ENCODE measurements at regions not wholly inside any gene's neighbourhood (a gene's known extent, or its start where the extent isn't known, plus 50 kb on each side); places are given as distances from the start of the nearest gene placed in this dataset.

DNA sequence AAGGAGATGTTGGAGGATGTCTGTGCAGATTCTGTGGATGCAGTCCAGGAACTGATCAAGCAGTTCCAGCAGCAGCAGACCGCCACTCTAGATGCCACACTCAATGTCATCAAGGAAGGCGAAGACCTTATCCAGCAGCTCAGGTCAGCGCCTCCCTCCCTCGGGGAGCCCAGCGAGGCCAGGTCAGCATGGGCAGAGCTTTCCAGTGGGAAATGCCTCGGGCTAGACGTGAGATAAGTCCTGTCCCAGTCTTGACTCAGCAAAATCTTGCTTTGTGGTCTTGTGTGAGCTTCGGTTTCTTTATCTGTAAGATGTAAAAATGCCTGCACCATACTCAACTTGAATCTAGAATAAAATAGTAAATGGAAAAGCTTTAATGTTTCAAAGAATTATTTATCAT is 335.1 kb upstream of the UMPS start:
- no peak for DNase-seq
- no peaks in the 10 kb centered on the region for H3K9me3 Mint-ChIP-seq
- no peak overlapping the region for H3K27ac Mint-ChIP-seq
- peaks cover 2% of the 10 kb centered on the region for H3K4me1 Mint-ChIP-seq
- H3K4me3 Mint-ChIP-seq, result no peak overlapping the region
- peaks cover 33% of the 10 kb centered on the region for H3K27me3 Mint-ChIP-seq
- no peaks in the 10 kb centered on the region for H3K36me3 Mint-ChIP-seq

DNA sequence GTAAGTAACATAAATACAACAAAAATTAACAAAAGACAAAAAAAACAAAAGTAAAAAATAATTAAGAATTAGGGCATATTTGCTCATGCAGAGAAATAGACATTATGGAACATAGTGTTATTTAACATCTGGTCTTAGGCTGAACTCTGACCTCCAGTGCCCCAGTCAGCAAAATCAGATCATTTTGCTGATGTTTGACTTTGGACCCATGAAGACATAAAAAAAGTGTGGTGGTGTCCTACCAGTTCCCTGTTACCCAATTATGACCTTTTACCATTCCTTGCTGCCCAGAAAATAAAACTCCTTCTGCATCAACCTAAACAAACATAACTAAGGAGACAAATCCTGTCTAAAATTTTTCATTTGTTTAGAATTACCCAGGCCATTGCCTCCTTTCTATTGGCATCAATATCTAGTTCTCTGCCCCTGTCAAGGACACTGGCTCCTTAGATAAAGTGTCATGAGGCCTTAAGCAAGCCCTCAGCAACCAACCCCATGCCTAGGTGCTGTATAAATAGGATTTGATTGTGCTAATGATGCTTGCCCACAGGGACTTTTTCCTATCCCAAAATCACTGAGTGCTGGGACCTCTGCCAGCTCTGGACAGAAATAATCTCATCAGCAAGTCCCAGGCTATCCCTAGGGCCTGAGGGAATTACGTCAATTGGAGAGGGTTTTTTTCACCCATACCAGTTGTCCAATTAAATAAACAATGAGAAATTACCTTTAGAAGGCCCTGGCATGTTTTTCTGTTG is 334.5 kb upstream of the UMPS start:
- no peaks in the 10 kb centered on the region for H3K9me3 Mint-ChIP-seq
- no peak for DNase-seq
- no peak overlapping the region for H3K27ac Mint-ChIP-seq
- H3K4me1 Mint-ChIP-seq, result peaks cover 2% of the 10 kb centered on the region
- peaks cover 39% of the 10 kb centered on the region for H3K27me3 Mint-ChIP-seq
- H3K36me3 Mint-ChIP-seq, result no peaks in the 10 kb centered on the region
- no peak overlapping the region for H3K4me3 Mint-ChIP-seq

DNA sequence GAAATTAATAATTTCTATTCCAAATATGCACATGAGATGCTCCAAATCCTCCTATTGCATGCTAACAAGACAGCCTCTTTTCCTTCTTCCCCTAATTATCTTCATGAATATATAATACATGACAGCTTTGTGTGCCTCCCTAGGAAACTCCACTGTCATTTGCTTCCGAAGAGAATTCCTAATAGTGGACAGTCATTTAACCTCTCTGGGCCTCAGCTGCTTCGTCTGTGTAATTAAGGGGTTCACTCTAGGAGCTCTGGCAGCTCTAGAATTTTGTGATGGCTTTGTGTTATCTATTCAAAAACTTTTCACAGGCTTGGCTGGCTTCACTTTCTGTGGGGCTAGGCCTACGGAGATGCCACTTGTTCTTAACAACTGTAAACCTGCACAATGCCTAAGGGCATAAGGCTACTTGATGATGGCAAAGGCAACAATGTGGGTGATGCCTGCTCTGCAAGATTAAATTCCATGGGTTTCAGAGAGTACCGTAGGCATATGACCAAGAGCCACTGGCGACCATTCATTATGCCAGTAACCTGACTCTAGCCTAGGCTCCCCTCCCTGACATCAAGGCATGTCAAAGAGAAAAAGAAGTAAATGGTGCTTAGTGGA is 333.8 kb upstream of the UMPS start:
- H3K27ac Mint-ChIP-seq, result no peak overlapping the region
- peaks cover 2% of the 10 kb centered on the region for H3K4me1 Mint-ChIP-seq
- DNase-seq, result no peak
- no peaks in the 10 kb centered on the region for H3K9me3 Mint-ChIP-seq
- H3K4me3 Mint-ChIP-seq, result no peak overlapping the region
- H3K36me3 Mint-ChIP-seq, result no peaks in the 10 kb centered on the region
- H3K27me3 Mint-ChIP-seq, result peaks cover 40% of the 10 kb centered on the region

DNA sequence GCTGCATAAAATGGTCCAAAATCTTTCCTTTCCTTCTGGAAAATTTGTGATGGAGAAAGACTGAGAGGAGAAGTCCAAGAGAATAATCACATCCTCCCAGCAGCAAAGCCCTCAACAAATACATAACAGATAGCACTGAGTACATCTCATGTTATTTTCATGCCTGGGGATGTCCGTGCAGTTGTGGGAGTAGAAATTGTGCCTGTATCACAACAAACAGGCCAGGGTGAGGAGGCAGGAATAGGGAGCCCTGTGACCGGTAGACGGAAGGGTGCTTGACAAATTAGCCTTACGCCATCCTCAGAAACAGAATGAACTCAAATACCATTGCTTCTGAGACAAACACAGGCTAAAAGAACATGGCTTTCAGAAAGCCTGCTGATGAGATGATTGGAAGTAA is 333.2 kb upstream of the UMPS start:
- H3K36me3 Mint-ChIP-seq, result no peaks in the 10 kb centered on the region
- H3K4me3 Mint-ChIP-seq, result no peak overlapping the region
- H3K27ac Mint-ChIP-seq, result no peak overlapping the region
- H3K4me1 Mint-ChIP-seq, result peaks cover 2% of the 10 kb centered on the region
- H3K9me3 Mint-ChIP-seq, result no peaks in the 10 kb centered on the region
- no peak for DNase-seq
- H3K27me3 Mint-ChIP-seq, result peaks cover 40% of the 10 kb centered on the region

DNA sequence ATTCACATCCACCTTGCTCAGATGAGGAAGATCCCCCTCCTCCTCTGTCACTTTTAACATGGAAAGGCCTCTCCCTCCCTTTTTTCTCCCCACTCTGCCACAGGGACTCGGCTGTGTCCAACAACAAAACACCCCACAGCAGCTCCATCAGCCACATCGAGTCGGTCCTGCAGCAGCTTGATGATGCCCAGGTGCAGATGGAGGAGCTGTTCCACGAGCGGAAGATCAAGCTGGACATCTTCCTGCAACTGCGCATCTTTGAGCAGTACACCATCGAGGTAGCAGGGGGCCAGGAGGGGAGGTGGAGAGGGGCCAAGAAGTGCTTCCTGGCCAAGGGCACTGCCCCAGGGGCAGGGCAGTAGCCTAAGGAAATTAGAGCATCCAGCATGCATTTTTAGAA is 331.7 kb upstream of the UMPS start:
- H3K9me3 Mint-ChIP-seq, result no peaks in the 10 kb centered on the region
- H3K27ac Mint-ChIP-seq, result no peak overlapping the region
- no peak for DNase-seq
- H3K4me1 Mint-ChIP-seq, result peaks cover 2% of the 10 kb centered on the region
- H3K36me3 Mint-ChIP-seq, result no peaks in the 10 kb centered on the region
- peaks cover 40% of the 10 kb centered on the region for H3K27me3 Mint-ChIP-seq
- H3K4me3 Mint-ChIP-seq, result no peak overlapping the region

DNA sequence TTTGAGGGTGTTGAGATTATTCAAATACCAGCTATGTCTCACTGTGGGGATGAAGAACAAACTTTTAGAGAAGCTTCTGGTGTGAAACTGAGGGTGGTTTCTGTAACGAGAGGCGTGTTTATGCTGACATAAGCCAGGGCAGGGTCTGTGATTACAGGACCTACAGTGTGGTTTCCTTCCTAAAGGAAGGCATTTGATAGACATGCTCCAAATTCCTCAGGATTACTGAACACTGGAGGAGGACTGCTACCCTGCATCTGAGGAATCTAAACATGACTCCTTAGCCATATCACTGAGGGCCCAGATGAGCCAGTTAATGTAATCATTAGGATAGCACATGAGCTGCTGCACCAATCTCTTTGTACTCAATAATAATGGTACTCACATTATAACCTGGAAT is 328.4 kb upstream of the UMPS start:
- Mint-ChIP-seq H3K4me1 (no peaks in the 10 kb centered on the region), H3K27me3 (peaks cover 31% of the 10 kb centered on the region)

DNA sequence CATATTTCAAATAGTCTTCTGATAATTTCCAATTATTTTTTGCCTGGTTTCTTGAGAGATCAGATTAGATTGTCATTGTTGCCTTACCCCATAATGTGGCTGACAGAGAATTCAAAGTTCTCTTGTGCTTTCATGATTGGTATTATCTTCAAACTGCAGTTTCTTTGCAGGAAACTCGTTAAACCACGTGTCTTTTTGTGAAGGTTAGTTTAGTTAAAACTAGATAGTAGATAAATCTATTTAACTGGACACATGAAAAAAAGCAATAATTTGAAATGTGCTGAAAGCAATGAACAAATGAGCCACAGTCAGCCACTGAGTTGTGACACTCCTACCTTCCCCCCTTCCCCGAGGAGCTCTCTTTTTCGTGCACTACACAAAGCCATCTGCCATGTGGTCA is 327.5 kb upstream of the UMPS start:
- H3K4me1 Mint-ChIP-seq, result no peaks in the 10 kb centered on the region
- H3K36me3 Mint-ChIP-seq, result no peaks in the 10 kb centered on the region

More for the DNA sequence above, 328.4 kb upstream of the UMPS start:
- DNase-seq, result no peak
- no peak overlapping the region for H3K4me3 Mint-ChIP-seq
- H3K27ac Mint-ChIP-seq, result no peak overlapping the region
- H3K9me3 Mint-ChIP-seq, result no peaks in the 10 kb centered on the region
- H3K36me3 Mint-ChIP-seq, result no peaks in the 10 kb centered on the region

DNA sequence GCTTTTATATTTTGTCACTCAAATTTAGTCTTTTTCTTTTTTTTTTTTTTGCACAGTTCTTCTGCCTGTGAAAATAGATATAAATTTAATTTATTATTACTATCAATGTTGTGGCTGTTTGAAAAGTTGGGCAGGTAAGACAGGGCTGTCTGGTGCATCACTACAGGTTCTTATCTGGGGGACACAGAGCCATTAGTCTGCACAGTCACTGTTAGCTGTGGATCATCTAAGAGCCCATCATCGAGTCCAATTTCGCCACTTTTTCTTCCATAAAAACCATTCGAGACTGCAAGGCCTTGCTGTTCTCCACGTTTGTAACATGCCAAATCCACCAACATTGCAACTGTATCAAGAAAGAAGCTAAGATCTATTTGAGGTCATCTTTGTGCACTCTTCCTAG is 325.6 kb upstream of the UMPS start:
- H3K9me3 Mint-ChIP-seq, result no peaks in the 10 kb centered on the region
- no peak overlapping the region for H3K27ac Mint-ChIP-seq
- DNase-seq, result no peak
- H3K4me3 Mint-ChIP-seq, result no peak overlapping the region
- H3K4me1 Mint-ChIP-seq, result no peaks in the 10 kb centered on the region
- H3K27me3 Mint-ChIP-seq, result peaks cover 25% of the 10 kb centered on the region
- H3K36me3 Mint-ChIP-seq, result no peaks in the 10 kb centered on the region

More for the DNA sequence above, 327.5 kb upstream of the UMPS start:
- Mint-ChIP-seq H3K4me3 (no peak overlapping the region), H3K27ac (no peak overlapping the region), H3K27me3 (peaks cover 23% of the 10 kb centered on the region), H3K9me3 (no peaks in the 10 kb centered on the region)
- DNase-seq, result no peak

DNA sequence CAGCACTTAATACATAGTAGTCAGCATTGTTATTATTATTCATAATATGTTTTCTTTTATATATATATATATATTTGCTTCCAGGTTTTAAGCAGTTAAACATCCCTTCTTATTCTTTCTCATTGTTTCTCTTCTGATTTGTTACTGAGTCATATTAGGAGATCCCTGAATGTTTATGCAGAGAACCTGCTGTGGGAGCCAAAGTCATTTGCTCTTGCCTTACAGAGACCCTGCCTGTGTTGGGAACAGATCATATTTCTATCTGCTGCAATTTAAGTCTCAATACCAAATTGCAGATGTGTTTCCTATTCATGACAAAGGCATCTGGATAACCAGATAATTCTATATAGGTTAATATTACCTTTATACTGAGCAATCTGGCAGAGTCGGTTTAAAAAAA is 323.0 kb upstream of the UMPS start:
- peaks cover 12% of the 10 kb centered on the region for H3K27me3 Mint-ChIP-seq
- H3K4me3 Mint-ChIP-seq, result no peak overlapping the region
- H3K4me1 Mint-ChIP-seq, result no peaks in the 10 kb centered on the region
- H3K27ac Mint-ChIP-seq, result no peak overlapping the region
- no peak for DNase-seq
- no peaks in the 10 kb centered on the region for H3K9me3 Mint-ChIP-seq
- no peaks in the 10 kb centered on the region for H3K36me3 Mint-ChIP-seq

DNA sequence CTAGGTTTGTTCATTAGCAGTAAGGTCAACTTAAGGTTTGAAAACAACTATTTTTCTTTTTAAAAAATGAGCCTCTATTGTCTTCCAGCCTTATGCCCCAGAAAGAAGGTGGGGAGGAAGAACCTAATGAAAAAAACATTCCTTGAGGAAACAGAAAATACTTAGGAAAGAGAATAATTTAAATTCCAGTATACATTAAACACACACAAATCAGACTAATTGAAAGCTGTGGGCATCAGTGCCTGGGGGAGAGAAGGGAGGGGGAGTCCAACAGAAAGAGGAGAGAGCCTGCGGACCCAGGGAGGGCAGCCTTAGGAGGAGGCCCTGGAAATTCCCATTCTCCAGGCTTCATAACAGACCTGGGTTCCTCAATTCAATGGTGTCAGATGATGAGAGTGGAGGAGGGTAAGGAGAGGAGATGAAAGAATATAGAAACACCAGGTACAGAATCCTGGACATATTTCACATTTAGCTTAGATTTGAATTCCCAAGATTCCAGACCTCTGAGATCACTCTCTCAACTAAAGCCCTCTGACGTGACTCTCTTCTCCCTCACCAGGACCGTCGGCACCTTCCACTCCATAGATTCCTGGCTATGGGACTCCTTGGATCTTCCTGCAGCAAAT is 320.5 kb upstream of the UMPS start:
- no peaks in the 10 kb centered on the region for H3K4me1 Mint-ChIP-seq
- no peak for DNase-seq
- no peak overlapping the region for H3K27ac Mint-ChIP-seq
- H3K4me3 Mint-ChIP-seq, result no peak overlapping the region
- H3K9me3 Mint-ChIP-seq, result no peaks in the 10 kb centered on the region
- H3K27me3 Mint-ChIP-seq, result peaks cover 11% of the 10 kb centered on the region
- no peaks in the 10 kb centered on the region for H3K36me3 Mint-ChIP-seq

DNA sequence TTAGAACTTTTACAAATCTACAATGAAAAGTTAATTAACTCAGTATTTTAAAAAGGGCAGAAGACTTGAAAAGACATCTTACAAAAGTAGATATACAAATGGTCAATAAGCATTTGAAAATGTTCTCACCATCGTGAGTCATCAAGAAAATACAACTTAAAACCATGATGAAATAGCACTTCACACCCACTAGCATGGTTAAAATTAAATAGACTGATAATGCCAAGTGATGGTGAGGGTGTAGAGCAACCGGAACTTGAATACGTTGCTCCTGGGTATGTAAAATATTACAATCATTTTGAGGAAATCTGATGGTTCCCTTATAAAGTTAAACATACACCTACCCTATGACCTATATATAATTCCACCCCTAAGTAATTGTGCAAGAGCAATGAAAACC is 319.8 kb upstream of the UMPS start:
- H3K9me3 Mint-ChIP-seq, result no peaks in the 10 kb centered on the region
- no peaks in the 10 kb centered on the region for H3K4me1 Mint-ChIP-seq
- H3K36me3 Mint-ChIP-seq, result no peaks in the 10 kb centered on the region
- peaks cover 5% of the 10 kb centered on the region for H3K27me3 Mint-ChIP-seq
- no peak overlapping the region for H3K27ac Mint-ChIP-seq
- H3K4me3 Mint-ChIP-seq, result no peak overlapping the region
- no peak for DNase-seq

DNA sequence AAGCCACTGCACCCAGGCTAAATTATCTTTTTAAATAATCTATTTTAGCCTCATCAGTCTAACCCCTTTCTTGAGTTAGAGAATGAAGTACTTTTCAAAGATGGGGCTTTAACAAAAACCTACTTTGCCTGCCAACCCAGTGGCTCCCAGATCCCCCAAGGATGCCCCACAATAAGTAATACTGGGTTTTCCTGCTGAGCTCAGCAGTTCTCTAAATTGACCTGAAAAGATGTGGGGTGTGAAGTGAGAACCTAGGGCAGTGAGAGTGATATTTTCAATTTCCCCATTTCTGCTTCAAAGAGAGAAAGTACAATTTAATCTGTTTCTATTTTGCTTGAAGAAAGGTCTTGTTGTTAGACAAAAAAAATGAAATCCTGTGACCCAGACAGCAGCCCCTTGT is 318.5 kb upstream of the UMPS start:
- Mint-ChIP-seq H3K27me3 (peaks cover 5% of the 10 kb centered on the region), H3K27ac (no peak overlapping the region), H3K9me3 (no peaks in the 10 kb centered on the region), H3K36me3 (no peaks in the 10 kb centered on the region), H3K4me3 (no peak overlapping the region), H3K4me1 (no peaks in the 10 kb centered on the region)
- no peak for DNase-seq

DNA sequence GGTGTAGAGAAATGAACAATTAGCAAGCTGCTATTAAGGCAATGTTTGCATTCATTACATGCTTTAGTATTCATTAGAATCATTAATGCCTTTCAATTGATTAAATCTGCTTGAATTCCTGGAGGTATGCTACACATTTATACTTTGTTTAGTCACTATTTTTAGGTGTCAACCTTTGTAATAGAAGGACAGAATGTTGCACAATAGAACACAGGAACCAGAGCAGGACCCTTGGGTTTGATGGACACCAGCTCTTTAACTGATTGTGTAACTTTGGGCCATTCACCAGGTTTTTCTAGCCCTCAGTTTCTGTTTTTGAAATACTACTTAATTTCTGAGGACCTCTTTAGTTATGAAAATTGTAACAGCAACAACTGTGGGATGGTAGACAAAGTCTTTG is 317.6 kb upstream of the UMPS start:
- H3K27ac Mint-ChIP-seq, result no peak overlapping the region
- peaks cover 5% of the 10 kb centered on the region for H3K27me3 Mint-ChIP-seq
- no peaks in the 10 kb centered on the region for H3K9me3 Mint-ChIP-seq
- no peaks in the 10 kb centered on the region for H3K4me1 Mint-ChIP-seq
- H3K4me3 Mint-ChIP-seq, result no peak overlapping the region
- no peak for DNase-seq
- no peaks in the 10 kb centered on the region for H3K36me3 Mint-ChIP-seq

DNA sequence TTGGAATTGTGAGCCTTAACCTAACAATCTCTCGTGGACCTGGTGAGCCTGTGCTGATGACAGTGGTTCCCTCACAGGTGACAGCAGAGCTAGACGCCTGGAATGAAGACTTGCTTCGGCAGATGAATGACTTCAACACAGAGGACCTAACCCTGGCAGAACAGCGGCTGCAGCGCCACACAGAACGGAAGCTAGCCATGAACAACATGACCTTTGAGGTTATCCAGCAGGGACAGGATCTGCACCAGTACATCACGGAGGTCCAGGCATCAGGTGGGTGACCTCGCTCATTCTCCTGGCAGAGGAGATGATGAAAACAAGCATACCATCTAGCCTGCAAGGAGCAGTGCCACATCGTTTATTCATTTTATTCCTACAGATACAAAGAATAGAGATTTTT is 316.9 kb upstream of the UMPS start:
- H3K9me3 Mint-ChIP-seq, result no peaks in the 10 kb centered on the region
- peaks cover 10% of the 10 kb centered on the region for H3K27me3 Mint-ChIP-seq

DNA sequence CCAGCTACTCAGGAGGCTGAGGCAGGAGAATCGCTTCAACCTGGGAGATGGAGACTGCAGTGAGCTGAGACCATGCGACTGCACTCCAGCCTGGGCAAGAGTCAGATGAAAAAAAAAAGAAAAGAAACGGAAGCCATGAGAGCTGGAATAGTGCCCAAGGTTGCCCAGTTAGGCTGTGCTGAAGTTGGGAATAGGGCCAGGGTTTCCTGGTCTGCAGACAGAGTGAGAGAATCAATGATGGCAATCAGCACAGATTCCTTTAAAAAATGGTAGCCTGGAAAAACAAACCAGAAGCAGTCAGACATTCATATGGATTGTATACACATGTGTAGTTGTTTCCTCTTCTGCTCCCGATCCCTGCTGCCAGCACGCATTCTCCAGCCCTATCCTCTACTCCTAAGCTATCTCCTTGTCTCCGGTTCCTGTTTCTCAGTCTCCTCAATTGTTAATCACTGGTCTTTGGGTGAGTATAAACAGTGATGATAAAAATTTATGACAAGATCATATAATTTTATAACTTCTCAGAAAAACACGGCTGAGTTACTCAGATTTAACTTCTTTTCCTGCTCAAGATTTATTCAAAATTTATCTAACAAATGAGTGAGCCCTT is 316.2 kb upstream of the UMPS start:
- H3K9me3 Mint-ChIP-seq, result no peaks in the 10 kb centered on the region
- no peak for DNase-seq
- peaks cover 8% of the 10 kb centered on the region for H3K27me3 Mint-ChIP-seq
- H3K4me3 Mint-ChIP-seq, result no peak overlapping the region
- H3K27ac Mint-ChIP-seq, result no peak overlapping the region
- no peaks in the 10 kb centered on the region for H3K36me3 Mint-ChIP-seq
- H3K4me1 Mint-ChIP-seq, result no peaks in the 10 kb centered on the region

More for the DNA sequence above, 316.9 kb upstream of the UMPS start:
- Mint-ChIP-seq H3K4me3 (no peak overlapping the region), H3K36me3 (no peaks in the 10 kb centered on the region), H3K27ac (no peak overlapping the region), H3K4me1 (no peaks in the 10 kb centered on the region)
- DNase-seq, result no peak
